Karpas-422 (cell line): ENCODE measurements at regions not wholly inside any gene's neighbourhood (a gene's known extent, or its start where the extent isn't known, plus 50 kb on each side); places are given as distances from the start of the nearest gene placed in this dataset.
"Not testable (repeated sequence)": the region's sequence is repeated elsewhere in the genome, so short reads cannot be mapped to it uniquely, and the experiment has no call there.

ENCODE experiments used
- DNase-seq: peaks from one replicate; pipeline ENCODE4 v3.0.0-alpha.2; 2015
- H2AFZ ChIP-seq: fragments of 200-600 bp; sonication (generic); 2 replicates; pipeline ENCODE4 v1.6.1; 2014; ENCODE audit warnings: antibody characterized with exemption, low read length, mixed read lengths
- H3K27ac ChIP-seq: fragments of 200-600 bp; sonication (generic); 2 replicates; pipeline ENCODE4 v1.5.1; 2014; ENCODE audit warnings: mild to moderate bottlenecking, low read length, moderate library complexity
- H3K27me3 ChIP-seq: fragments of 200-600 bp; sonication (generic); 2 replicates; pipeline ENCODE4 v1.6.1; 2014; ENCODE audit warnings: low read length, mixed read lengths
- H3K36me3 ChIP-seq: fragments of 200-600 bp; sonication (generic); 2 replicates; pipeline ENCODE4 v1.6.1; 2014; ENCODE audit warnings: low read length, mixed read lengths; ENCODE audit not compliant: insufficient read depth
- H3K4me1 ChIP-seq: fragments of 200-600 bp; sonication (generic); 2 replicates; pipeline ENCODE4 v1.6.1; 2014; ENCODE audit warnings: mild to moderate bottlenecking, low read length, mixed read lengths
- H3K4me2 ChIP-seq: fragments of 200-600 bp; sonication (generic); 2 replicates; pipeline ENCODE4 v1.6.1; 2014; ENCODE audit warnings: low read length, low read depth, mild to moderate bottlenecking; ENCODE audit not compliant: poor library complexity, severe bottlenecking
- H3K4me3 ChIP-seq: fragments of 200-600 bp; sonication (generic); 2 replicates; pipeline ENCODE4 v1.5.1; 2014; ENCODE audit warnings: mild to moderate bottlenecking, antibody characterized with exemption, low read length, mixed read lengths
- H3K79me2 ChIP-seq: fragments of 200-600 bp; sonication (generic); 2 replicates; pipeline ENCODE4 v1.6.1; 2014; ENCODE audit warnings: mild to moderate bottlenecking, low read length, mixed read lengths
- H3K9ac ChIP-seq: fragments of 200-600 bp; sonication (generic); 2 replicates; pipeline ENCODE4 v1.6.0; 2014; ENCODE audit warnings: low read length
- H3K9me2 ChIP-seq: fragments of 200-600 bp; sonication (generic), shearing (Covaris generic); replicated peaks from 2 replicates; pipeline ENCODE4 v1.6.0; 2014; ENCODE audit warnings: mild to moderate bottlenecking, low read length, moderate library complexity; ENCODE audit not compliant: insufficient read depth
- H3K9me3 ChIP-seq: fragments of 300-700, 200-600 bp; sonication (generic); 2 replicates; pipeline ENCODE4 v1.6.1; 2014; ENCODE audit warnings: low read length, mixed read lengths
- H4K20me1 ChIP-seq: fragments of 200-600 bp; sonication (generic); 2 replicates; pipeline ENCODE4 v1.6.1; 2014; ENCODE audit warnings: mild to moderate bottlenecking, antibody characterized with exemption, low read length, low read depth; ENCODE audit not compliant: insufficient read depth

- no peaks in the 10 kb centered on the region for H3K27me3 ChIP-seq
- H3K9me2 ChIP-seq, result no peaks in the 10 kb centered on the region
Observed at GRCh38 chr1:187977298-187977697, 1148.5 kb downstream of the PLA2G4A start.

GRCh38 chr1:187985145-187985896, 1156.6 kb downstream of the PLA2G4A start:
- H3K4me2 ChIP-seq, result no peak overlapping the region
- H3K9ac ChIP-seq, result no peak overlapping the region
- no peak overlapping the region for H2AFZ ChIP-seq

More at GRCh38 chr1:187977298-187977697, 1148.5 kb downstream of the PLA2G4A start:
- Histone ChIP-seq H3K9me3 (peaks cover 5% of the 10 kb centered on the region), H3K79me2 (no peaks in the 10 kb centered on the region), H3K9ac (no peak overlapping the region), H4K20me1 (no peaks in the 10 kb centered on the region), H2AFZ (no peak overlapping the region), H3K4me3 (no peak overlapping the region), H3K4me2 (no peak overlapping the region), H3K27ac (no peak overlapping the region), H3K36me3 (no peaks in the 10 kb centered on the region), H3K4me1 (no peaks in the 10 kb centered on the region)
- DNase-seq, result no peak

DNA sequence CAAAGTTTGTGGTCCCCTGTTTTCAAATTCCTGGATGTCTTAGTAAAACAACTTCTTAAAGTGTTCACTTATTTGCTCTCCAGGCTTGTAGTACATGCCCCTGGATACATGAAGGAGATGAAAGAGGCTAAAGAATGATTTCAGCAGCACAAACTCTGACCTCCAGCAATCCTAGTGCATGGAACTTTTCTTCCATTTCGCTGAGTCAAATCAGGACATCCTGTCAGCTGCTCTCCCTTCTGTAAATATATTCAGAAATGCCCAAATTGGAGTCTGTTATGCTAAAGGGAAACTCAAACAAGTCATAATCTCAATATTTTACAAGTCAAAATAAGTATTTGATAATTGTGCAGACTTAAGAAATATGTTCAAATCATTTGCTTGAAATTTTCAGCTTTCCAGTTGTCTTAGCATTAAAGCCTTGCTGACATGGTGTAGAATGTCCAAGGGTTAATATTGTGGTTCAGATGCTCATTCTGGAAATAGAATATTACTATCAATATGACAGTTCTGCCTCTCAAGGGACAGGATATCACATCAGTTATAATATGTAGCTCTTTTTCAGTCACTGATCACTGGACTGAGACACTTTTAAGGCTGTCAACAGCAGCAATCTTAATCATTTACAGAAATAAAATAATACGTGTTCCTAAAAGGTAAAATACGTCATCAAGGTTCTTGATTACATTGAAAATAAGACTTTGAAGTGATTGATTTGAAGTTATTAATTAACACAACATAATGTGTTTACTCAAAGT, 1157.3 kb downstream of the PLA2G4A start:
- no peaks in the 10 kb centered on the region for H3K36me3 ChIP-seq
- no peaks in the 10 kb centered on the region for H3K79me2 ChIP-seq
- H3K4me2 ChIP-seq, result no peak overlapping the region
- peaks cover under 1% of the 10 kb centered on the region for H3K9me3 ChIP-seq
- no peaks in the 10 kb centered on the region for H4K20me1 ChIP-seq
- no peak overlapping the region for H3K4me3 ChIP-seq
- H3K9me2 ChIP-seq, result no peaks in the 10 kb centered on the region; the same call in 1 of the 2 replicates
- H3K4me1 ChIP-seq, result peaks cover 3% of the 10 kb centered on the region; the same call in 1 of the 2 replicates
- no peak for DNase-seq
- no peak overlapping the region for H2AFZ ChIP-seq
- H3K27ac ChIP-seq, result no peak overlapping the region
- no peak overlapping the region for H3K9ac ChIP-seq
- no peaks in the 10 kb centered on the region for H3K27me3 ChIP-seq

More at GRCh38 chr1:187985145-187985896, 1156.6 kb downstream of the PLA2G4A start:
- Histone ChIP-seq H3K9me3 (peaks cover 5% of the 10 kb centered on the region; the same call in 1 of the 2 replicates), H3K4me1 (peaks cover 3% of the 10 kb centered on the region; the same call in 1 of the 2 replicates), H3K9me2 (no peaks in the 10 kb centered on the region; the same call in 1 of the 2 replicates), H3K4me3 (no peak overlapping the region), H4K20me1 (no peaks in the 10 kb centered on the region), H3K27me3 (no peaks in the 10 kb centered on the region), H3K27ac (no peak overlapping the region), H3K36me3 (no peaks in the 10 kb centered on the region), H3K79me2 (no peaks in the 10 kb centered on the region)
- DNase-seq, result no peak

DNA sequence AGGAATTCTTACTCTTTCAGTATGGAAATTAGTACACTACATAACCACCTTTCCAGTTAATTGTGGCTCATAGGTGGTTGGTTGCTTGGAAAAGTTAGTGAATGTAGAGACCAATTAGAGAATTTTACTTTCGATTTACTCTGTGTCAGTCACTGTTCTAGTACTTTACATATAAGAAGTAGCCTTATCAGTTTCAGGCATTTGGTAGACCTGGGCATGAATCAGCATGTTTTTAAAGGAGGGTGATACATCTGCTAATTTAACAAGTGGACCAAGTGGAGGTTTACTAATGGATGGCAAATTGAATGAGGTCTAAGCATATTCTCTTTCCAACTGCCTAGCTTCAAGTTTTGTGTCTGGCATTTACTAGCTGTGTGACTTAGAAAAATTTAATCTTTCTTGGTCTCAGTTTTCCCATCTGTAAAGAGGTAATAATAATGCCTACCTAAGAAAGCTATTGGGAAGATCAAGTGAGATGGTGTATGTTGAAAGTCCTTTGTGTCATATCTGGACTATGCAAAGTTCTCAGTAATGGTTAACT, 1158.6 kb downstream of the PLA2G4A start:
- DNase-seq, result no peak
- no peaks in the 10 kb centered on the region for H3K79me2 ChIP-seq
- peaks cover 3% of the 10 kb centered on the region; the same call in 1 of the 2 replicates for H3K4me1 ChIP-seq
- no peaks in the 10 kb centered on the region for H4K20me1 ChIP-seq
- H3K9me3 ChIP-seq, result peaks cover 4% of the 10 kb centered on the region; the same call in 1 of the 2 replicates
- H3K9ac ChIP-seq, result no peak overlapping the region
- no peaks in the 10 kb centered on the region for H3K36me3 ChIP-seq
- H3K27me3 ChIP-seq, result no peaks in the 10 kb centered on the region
- no peak overlapping the region for H3K4me3 ChIP-seq
- H3K9me2 ChIP-seq, result no peaks in the 10 kb centered on the region; the same call in 1 of the 2 replicates
- no peak overlapping the region for H3K27ac ChIP-seq
- H2AFZ ChIP-seq, result no peak overlapping the region
- H3K4me2 ChIP-seq, result no peak overlapping the region

- Histone ChIP-seq H3K4me1 (no peaks in the 10 kb centered on the region), H3K27me3 (no peaks in the 10 kb centered on the region), H2AFZ (no peak overlapping the region), H3K79me2 (no peaks in the 10 kb centered on the region), H3K27ac (no peak overlapping the region), H4K20me1 (no peaks in the 10 kb centered on the region), H3K36me3 (no peaks in the 10 kb centered on the region), H3K9me3 (peaks cover 4% of the 10 kb centered on the region; the same call in 1 of the 2 replicates), H3K9me2 (no peaks in the 10 kb centered on the region; the same call in 1 of the 2 replicates), H3K9ac (no peak overlapping the region), H3K4me3 (no peak overlapping the region), H3K4me2 (no peak overlapping the region)
- no peak for DNase-seq
Observed at GRCh38 chr1:187991944-187992343, 1163.2 kb downstream of the PLA2G4A start.

GRCh38 chr1:187996780-187997179, 1168.0 kb downstream of the PLA2G4A start:
- DNase-seq, result no peak
- Histone ChIP-seq H4K20me1 (no peaks in the 10 kb centered on the region), H3K4me1 (no peaks in the 10 kb centered on the region), H3K4me2 (no peak overlapping the region), H3K9ac (no peak overlapping the region), H3K27ac (no peak overlapping the region), H3K9me3 (no peaks in the 10 kb centered on the region), H2AFZ (no peak overlapping the region), H3K4me3 (no peak overlapping the region), H3K79me2 (no peaks in the 10 kb centered on the region), H3K27me3 (no peaks in the 10 kb centered on the region), H3K9me2 (no peaks in the 10 kb centered on the region), H3K36me3 (no peaks in the 10 kb centered on the region)

GRCh38 chr1:187999973-188000372, 1171.2 kb downstream of the PLA2G4A start:
- no peak overlapping the region for H2AFZ ChIP-seq
- H3K9me3 ChIP-seq, result no peaks in the 10 kb centered on the region; the same call in 1 of the 2 replicates
- H3K79me2 ChIP-seq, result no peaks in the 10 kb centered on the region
- H3K27ac ChIP-seq, result no peak overlapping the region
- H3K36me3 ChIP-seq, result no peaks in the 10 kb centered on the region
- H3K4me3 ChIP-seq, result no peak overlapping the region
- H3K4me1 ChIP-seq, result no peaks in the 10 kb centered on the region
- H4K20me1 ChIP-seq, result no peaks in the 10 kb centered on the region
- no peak for DNase-seq
- H3K9ac ChIP-seq, result no peak overlapping the region
- no peaks in the 10 kb centered on the region for H3K27me3 ChIP-seq
- H3K4me2 ChIP-seq, result no peak overlapping the region
- no peaks in the 10 kb centered on the region for H3K9me2 ChIP-seq

DNA sequence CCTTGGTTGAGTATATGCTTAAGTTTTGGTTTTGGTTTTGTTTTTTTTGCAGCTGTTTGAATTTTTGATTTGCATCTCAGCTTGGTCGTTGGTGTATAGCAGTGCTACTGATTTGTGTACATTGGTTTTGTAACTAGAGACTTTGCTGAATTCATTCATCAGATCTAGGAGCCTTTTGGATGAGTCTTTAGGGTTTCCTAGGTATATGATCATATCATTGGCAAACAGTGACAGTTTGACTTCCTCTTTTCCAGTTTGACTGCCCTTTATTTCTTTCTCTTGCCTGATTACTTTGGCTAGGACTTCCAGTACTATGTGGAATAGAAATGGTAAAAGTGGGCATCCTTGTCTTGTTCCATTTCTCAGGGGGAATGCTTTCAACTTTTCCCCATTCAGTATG, 1174.9 kb downstream of the PLA2G4A start:
- not testable (repeated sequence) for H3K4me3 ChIP-seq, H4K20me1 ChIP-seq, H2AFZ ChIP-seq, H3K79me2 ChIP-seq, H3K9me2 ChIP-seq, H3K4me2 ChIP-seq, H3K27me3 ChIP-seq, H3K36me3 ChIP-seq, H3K9me3 ChIP-seq, DNase-seq, H3K27ac ChIP-seq, H3K9ac ChIP-seq, H3K4me1 ChIP-seq
